Cardiac fibroblast (primary cell): ENCODE measurements at regions not wholly inside any gene's neighbourhood (a gene's known extent, or its start where the extent isn't known, plus 50 kb on each side); places are given as distances from the start of the nearest gene placed in this dataset.
"Not testable (repeated sequence)": the region's sequence is repeated elsewhere in the genome, so short reads cannot be mapped to it uniquely, and the experiment has no call there.

Source experiments
- DNase-seq, 2 donors: peaks; one replicate each; pipeline versions ENCODE4 v3.0.0 to v3.0.0-alpha.2; 2010; ENCODE audit warnings: low read depth in 2 of 2
- H3K4me3 ChIP-seq, 2 donors: replicated peaks in 1 of 2; 1 replicate in 1 of 2; 2 replicates in 1 of 2; pipeline ENCODE4 v1.5.1; 2011; ENCODE audit warnings: low read depth in 2 of 2, low read length in 2 of 2, mild to moderate bottlenecking in 2 of 2, moderate library complexity in 1 of 2
- TF ChIP-seq, protein P1 (sequence below): IDR thresholded peaks from one replicate; pipeline ENCODE4 v1.5.1; 2011; ENCODE audit warnings: low read depth, mild to moderate bottlenecking, low read length, inconsistent platforms

GRCh38 chr6:137545073-137545472, 50.9 kb upstream of the OLIG3 start:
- TF ChIP-seq, protein P1, sequence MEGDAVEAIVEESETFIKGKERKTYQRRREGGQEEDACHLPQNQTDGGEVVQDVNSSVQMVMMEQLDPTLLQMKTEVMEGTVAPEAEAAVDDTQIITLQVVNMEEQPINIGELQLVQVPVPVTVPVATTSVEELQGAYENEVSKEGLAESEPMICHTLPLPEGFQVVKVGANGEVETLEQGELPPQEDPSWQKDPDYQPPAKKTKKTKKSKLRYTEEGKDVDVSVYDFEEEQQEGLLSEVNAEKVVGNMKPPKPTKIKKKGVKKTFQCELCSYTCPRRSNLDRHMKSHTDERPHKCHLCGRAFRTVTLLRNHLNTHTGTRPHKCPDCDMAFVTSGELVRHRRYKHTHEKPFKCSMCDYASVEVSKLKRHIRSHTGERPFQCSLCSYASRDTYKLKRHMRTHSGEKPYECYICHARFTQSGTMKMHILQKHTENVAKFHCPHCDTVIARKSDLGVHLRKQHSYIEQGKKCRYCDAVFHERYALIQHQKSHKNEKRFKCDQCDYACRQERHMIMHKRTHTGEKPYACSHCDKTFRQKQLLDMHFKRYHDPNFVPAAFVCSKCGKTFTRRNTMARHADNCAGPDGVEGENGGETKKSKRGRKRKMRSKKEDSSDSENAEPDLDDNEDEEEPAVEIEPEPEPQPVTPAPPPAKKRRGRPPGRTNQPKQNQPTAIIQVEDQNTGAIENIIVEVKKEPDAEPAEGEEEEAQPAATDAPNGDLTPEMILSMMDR, result no peak
- H3K4me3 ChIP-seq, result no peak overlapping the region
- DNase-seq, result no peak

GRCh38 chr6:137547186-137547585, 53.0 kb upstream of the OLIG3 start:
- no peak for DNase-seq
- H3K4me3 ChIP-seq, result no peak overlapping the region
- TF ChIP-seq, protein P1, result no peak

- no peak overlapping the region for H3K4me3 ChIP-seq
- TF ChIP-seq, protein P1, result no peak
- DNase-seq, result no peak
Measured at GRCh38 chr6:137547601-137548000, 53.4 kb upstream of the OLIG3 start.

DNA sequence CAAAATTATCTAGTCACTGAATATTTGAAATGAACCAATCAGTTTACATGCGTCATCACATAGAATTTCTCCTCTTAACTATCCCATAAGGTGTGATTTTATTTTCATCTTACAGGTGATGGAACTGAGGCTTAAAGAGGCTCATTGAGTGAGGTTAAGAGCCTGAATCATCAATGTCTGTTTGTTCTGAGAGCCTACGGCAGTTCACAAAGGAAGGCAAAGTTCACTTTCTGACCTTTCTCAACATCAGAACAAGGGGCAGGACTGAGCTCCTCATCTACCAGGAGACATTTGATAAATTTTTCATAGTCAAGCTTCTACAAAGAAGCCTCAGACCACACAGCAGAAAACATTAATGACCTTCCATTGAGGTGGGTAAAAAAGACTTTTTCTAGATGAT, 54.9 kb upstream of the OLIG3 start:
- no peak for DNase-seq
- TF ChIP-seq, protein P1, result no peak
- no peak overlapping the region for H3K4me3 ChIP-seq

- H3K4me3 ChIP-seq, result no peak overlapping the region
- TF ChIP-seq, protein P1, result no peak
- no peak for DNase-seq
Measured at GRCh38 chr6:137550535-137550934, 56.3 kb upstream of the OLIG3 start.

DNA sequence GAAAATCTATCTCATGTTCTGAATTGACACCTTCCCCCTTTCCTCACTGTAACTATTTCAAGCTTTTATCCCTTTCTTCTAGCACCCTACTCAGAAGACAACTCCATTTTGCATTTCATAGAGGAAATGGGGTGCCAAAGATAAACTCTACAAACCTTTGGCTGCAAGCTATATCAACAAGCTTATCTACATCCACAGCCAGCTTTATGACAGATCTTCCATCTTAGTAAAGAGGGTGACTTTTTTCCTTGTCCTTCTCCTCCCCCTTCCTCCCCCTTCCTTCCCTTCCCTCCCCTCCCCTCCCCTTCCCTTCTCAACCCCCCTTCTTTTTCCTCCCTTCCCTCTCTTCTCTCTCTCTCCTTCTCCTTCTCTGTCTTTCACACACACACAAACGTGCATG, 58.0 kb upstream of the OLIG3 start:
- no peak overlapping the region for H3K4me3 ChIP-seq
- TF ChIP-seq, protein P1, result no peak
- no peak for DNase-seq

DNA sequence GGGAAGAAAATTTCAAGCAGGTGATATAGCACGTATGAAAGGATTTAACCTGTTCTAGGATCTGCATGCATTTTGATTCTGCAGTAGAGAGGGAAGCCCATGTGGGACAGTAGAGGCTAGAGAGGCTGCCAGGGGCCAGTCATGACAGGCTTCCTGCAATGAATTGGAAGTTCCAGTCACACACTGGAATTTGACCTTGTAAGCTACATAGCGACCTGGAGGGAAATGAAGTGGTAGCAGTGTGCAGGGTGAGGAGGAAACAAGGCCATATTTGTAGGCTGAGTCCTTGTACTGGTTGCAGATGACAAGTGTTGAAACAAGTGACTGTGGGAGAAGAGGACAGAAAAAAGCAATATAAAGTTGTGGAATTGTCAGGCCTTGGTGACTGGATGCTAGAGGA, 58.6 kb upstream of the OLIG3 start:
- TF ChIP-seq, protein P1, result no peak
- no peak for DNase-seq
- H3K4me3 ChIP-seq, result no peak overlapping the region

- DNase-seq, H3K4me3 ChIP-seq: not testable (repeated sequence)
Measured at GRCh38 chr6:137559521-137560183, 65.5 kb upstream of the OLIG3 start.
